ENCODE measurements at regions not wholly inside any gene's neighbourhood (a gene's known extent, or its start where the extent isn't known, plus 50 kb on each side); places are given as distances from the start of the nearest gene placed in this dataset.

GRCh38 chr2:80896576-80896975 lies 592.0 kb upstream of the LRRTM1 start:
- intact Hi-C loops (cut with micrococcal nuclease) (no loop called here), in situ Hi-C loops (cut with MboI) (no loop called here)
- no peak overlapping the region for H3K4me2 ChIP-seq (ENCODE audit: insufficient read depth, low read length)
- TF ChIP-seq GATAD2A (IDR thresholded peaks at IDR 0.05) (no peak), POLR2G (IDR thresholded peaks at IDR 0.05; ENCODE audit: low read depth, low read length) (no peak), HIVEP1 (CRISPR knock-in tag; IDR thresholded peaks at IDR 0.05) (no peak), FOXM1 (IDR thresholded peaks at IDR 0.05; ENCODE audit: low read depth) (no peak), FOXM1 (CRISPR knock-in tag; IDR thresholded peaks at IDR 0.05; ENCODE audit: low read depth) (no peak), ASH1L (IDR thresholded peaks at IDR 0.05; ENCODE audit: borderline replicate concordance, low read depth, partially characterized antibody) (no peak)
- TF ChIP-seq, protein P1, sequence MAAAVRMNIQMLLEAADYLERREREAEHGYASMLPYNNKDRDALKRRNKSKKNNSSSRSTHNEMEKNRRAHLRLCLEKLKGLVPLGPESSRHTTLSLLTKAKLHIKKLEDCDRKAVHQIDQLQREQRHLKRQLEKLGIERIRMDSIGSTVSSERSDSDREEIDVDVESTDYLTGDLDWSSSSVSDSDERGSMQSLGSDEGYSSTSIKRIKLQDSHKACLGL (CRISPR knock-in tag; IDR thresholded peaks at IDR 0.05; ENCODE audit: borderline replicate concordance, poor library complexity, severe bottlenecking): no peak
- TF ChIP-seq, protein P2, sequence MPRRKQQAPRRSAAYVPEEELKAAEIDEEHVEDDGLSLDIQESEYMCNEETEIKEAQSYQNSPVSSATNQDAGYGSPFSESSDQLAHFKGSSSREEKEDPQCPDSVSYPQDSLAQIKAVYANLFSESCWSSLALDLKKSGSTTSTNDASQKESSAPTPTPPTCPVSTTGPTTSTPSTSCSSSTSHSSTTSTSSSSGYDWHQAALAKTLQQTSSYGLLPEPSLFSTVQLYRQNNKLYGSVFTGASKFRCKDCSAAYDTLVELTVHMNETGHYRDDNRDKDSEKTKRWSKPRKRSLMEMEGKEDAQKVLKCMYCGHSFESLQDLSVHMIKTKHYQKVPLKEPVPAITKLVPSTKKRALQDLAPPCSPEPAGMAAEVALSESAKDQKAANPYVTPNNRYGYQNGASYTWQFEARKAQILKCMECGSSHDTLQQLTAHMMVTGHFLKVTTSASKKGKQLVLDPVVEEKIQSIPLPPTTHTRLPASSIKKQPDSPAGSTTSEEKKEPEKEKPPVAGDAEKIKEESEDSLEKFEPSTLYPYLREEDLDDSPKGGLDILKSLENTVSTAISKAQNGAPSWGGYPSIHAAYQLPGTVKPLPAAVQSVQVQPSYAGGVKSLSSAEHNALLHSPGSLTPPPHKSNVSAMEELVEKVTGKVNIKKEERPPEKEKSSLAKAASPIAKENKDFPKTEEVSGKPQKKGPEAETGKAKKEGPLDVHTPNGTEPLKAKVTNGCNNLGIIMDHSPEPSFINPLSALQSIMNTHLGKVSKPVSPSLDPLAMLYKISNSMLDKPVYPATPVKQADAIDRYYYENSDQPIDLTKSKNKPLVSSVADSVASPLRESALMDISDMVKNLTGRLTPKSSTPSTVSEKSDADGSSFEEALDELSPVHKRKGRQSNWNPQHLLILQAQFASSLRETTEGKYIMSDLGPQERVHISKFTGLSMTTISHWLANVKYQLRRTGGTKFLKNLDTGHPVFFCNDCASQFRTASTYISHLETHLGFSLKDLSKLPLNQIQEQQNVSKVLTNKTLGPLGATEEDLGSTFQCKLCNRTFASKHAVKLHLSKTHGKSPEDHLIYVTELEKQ (CRISPR knock-in tag; IDR thresholded peaks at IDR 0.05): no peak
- H3K9me3 ChIP-seq (replicated peaks; ENCODE audit: control insufficient read depth, insufficient read depth, low read depth, low read length): no peaks in the 10 kb centered on the region
- FAIRE-seq: no peak
- no peak overlapping the region for H2AFZ ChIP-seq (ENCODE audit: low read depth, low read length)
- no peak overlapping the region for H3K27ac ChIP-seq (ENCODE audit: extremely low read depth, low read depth, low read length)
- ATAC-seq: no peak
- H3K4me1 ChIP-seq (replicated peaks in 1 of 2; ENCODE audit: control insufficient read depth in 2 of 2, insufficient read depth in 2 of 2, low read length in 2 of 2): no peaks in the 10 kb centered on the region
- no TSS peak for BruUV-seq (replicated peaks)
- ChIA-PET POLR2A (no interaction called here), CTCF (ENCODE audit: low intra/inter-chr PET ratio) (no interaction called here)
- no peaks in the 10 kb centered on the region for H3K27me3 ChIP-seq (ENCODE audit: control insufficient read depth in 2 of 2, insufficient read depth in 2 of 2, low read length in 2 of 2)
- H3K4me3 ChIP-seq: no peak overlapping the region
- H4K20me1 ChIP-seq (replicated peaks; ENCODE audit: control insufficient read depth, insufficient read depth, low read length): no peaks in the 10 kb centered on the region
- H3K9me1 ChIP-seq (ENCODE audit: control insufficient read depth, insufficient read depth, low read length): no peaks in the 10 kb centered on the region
- no peak overlapping the region for H3K9ac ChIP-seq (ENCODE audit: insufficient read depth in 1 of 2, low read depth in 2 of 2, low read length in 2 of 2)
- H3K79me2 ChIP-seq (ENCODE audit: control insufficient read depth, insufficient read depth, low read length): no peaks in the 10 kb centered on the region
- DNase-seq (ENCODE audit: extremely low read depth in 1 of 4, low spot score in 3 of 4): no peak
- no peaks in the 10 kb centered on the region for H3K36me3 ChIP-seq (ENCODE audit: control insufficient read depth, insufficient read depth, low read length)
- 0% methylated on average over 5 of the region's 7 CpGs for WGBS (ENCODE audit: insufficient coverage, low coverage, missing lambda C conversion rate)
